ENCODE measurements at regions not wholly inside any gene's neighbourhood (a gene's known extent, or its start where the extent isn't known, plus 50 kb on each side); places are given as distances from the start of the nearest gene placed in this dataset.
"Not testable (repeated sequence)": the region's sequence is repeated elsewhere in the genome, so short reads cannot be mapped to it uniquely, and the experiment has no call there.

DNA sequence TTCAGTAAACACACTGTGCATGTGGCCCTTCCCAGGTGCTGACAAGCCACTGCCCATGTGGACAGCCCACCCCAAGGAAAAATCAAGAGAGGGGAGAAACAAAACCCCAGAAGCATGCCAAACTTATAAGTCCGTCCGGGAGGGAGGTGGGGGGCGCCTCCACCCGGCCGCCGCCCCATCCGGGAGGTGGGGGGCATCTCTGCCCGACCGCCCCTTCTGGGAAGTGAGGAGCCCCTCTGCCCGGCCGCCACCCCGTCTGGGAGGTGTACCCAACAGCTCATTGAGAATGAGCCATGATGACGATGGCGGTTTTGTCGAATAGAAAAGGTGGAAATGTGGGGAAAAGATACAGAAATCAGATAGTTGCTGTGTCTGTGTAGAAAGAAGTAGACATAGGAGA, 53.8 kb upstream of the C2CD4B start:
- DNase-seq: no peak

GRCh38 chr15:62219799-62220198, 54.7 kb upstream of the C2CD4B start:
- DNase-seq: peak; percentile 4

DNA sequence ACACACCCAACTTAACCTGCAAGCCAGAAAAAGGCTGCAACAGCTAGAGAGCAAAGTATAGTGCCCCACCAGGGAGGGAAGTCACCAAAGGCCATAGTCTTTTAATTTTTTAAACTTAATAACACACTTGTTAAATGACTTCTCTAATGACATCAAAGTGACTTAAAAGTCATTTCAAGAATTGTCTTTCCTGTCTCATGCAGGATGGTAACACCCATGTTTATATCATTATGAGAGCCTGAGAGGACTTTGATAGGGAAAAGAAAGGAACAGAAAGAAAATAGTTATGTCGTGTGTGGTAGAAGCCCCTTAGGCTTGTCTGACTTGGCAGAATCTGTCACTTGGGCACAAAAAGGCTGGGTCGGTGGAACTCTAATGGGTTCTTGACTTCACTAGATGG, 57.9 kb upstream of the C2CD4B start:
- no peak for DNase-seq

- DNase-seq: peak; percentile 16
Measured at GRCh38 chr15:62228604-62229003, 63.5 kb upstream of the C2CD4B start.

DNA sequence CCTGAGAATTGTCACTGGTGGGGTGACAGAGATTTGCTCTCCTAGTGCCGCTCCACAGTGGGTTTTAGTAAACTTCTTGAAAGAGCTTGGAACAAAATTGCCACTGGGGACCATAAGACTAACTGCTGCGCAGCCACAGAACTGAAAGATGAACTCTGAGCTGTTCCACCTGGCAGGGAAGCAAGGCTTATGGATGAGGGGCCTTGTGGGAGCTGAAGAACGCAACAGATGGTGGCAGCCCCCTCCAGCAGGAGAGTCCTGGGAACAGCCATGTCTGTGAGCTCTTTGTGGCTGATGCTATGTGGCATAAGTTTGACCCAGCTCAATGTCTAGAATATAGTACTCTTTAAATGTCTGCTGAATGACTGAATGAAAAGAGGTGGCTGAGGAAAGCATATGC, 66.8 kb upstream of the C2CD4B start:
- DNase-seq: no peak

DNA sequence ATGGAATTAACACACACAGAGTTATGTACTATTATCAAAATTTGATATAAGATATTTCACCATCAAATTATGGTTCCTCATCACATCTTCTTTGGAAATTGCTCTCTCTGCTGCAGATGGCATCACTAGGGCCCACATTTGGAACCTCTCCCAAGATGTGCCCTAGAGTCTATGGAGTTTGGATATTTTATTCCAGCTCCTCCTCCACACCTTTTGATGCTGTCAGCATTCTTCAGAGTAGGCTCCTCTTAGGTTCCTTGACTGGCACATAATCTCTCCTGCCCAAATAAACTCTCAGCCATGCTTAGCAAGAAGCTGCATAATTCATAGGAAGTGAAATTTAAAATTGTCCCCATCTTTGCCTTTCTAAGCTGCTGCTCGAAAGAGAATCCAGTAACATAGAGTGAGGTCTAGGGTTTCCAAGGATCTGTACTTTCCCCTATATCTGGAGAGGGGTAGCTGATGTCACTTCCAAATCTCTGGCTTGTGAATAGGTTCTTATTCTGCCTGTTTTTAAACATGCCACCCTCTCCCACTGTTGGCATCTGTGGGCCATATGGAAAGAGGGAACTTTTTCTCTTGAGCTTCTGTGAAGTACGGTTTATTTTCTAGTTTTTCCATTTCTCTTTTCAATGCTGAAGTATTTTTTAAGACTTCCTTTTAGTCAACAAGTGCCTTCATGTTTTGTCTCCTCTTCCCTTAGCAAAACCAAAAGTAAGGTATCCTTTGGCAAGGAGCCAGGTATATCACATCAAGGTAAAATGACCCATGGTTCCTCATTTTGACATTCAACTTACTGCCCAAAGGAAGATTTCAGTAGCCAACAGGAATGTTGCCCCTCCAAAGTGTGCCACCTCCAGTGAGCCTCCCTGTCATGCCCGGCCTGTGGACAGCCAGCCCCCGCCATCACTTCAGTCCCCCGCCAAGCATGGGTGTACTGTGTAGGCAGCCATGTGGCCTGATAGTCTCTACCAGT, 75.3 kb upstream of the C2CD4B start:
- DNase-seq: no peak

DNA sequence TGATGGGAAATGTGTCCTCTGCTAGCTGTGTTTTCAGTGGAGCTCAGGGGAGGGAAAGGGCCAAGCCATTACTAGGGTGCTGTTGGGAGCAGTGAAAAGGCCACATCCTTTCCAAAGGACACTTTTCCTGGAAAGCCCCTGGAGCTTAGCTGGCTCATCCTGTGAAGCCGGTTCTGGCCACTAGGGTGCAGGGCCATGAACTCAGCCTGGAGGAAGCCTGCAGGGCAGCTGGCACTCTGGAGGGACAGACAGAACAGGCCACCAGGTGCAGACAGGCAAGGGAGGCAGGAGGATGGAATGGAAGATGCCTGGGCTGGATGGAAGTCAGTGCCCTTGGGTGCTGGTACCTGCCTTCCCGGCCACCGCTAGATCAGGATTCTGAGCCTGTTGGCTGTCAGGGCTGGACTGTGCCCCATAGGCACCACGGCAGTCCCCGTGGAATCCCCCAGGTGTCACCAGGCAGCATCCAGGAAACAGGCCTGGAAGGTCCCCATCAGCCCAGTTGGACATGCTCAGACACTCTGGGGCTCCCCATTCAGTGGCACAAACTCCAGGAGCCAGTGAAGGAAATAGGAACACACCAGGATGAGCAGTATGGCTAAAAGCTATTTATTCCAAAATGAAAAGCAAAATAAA, 76.2 kb upstream of the C2CD4B start:
- DNase-seq: peak; percentile 4

DNA sequence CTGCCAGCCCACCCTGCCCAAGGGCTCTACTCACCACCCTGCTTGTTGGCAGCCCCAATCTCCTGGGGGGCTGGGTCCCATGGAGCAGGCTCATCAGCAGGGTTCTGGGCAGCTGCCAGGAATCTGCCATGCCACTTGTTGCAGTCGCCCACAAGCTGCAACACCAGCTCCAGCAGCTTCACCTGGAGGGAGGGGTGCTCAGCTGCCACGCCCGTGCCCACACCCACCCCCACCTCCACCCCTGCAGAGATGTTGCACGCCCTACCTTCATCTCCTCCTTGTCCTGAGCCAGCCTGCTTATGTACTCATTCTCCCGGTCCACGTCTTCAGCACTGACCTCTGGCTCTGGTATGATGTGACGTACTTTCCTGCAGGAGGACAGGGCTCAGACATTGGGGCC, 77.9 kb upstream of the C2CD4B start:
- no peak for DNase-seq

DNA sequence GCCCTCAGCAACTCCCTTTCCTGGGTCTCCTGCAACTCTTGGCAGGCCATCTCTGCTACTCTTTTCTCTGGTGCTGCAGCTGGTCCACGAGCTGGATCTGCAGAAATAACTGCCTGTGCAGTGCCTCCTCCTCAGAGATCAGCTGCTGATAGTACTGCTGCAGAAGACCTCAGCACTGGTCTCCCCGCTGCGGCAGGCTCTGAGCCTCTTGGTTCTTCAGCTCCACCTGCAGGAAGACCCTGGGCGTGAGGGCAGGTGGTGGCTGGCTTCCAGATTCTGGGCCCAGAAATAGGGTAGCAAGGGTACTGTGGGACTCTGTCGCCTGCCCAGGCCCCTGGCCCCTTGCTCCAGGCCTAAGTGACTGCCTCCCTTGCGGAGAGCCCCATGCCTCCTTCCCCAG, 79.7 kb upstream of the C2CD4B start:
- DNase-seq: no peak

DNA sequence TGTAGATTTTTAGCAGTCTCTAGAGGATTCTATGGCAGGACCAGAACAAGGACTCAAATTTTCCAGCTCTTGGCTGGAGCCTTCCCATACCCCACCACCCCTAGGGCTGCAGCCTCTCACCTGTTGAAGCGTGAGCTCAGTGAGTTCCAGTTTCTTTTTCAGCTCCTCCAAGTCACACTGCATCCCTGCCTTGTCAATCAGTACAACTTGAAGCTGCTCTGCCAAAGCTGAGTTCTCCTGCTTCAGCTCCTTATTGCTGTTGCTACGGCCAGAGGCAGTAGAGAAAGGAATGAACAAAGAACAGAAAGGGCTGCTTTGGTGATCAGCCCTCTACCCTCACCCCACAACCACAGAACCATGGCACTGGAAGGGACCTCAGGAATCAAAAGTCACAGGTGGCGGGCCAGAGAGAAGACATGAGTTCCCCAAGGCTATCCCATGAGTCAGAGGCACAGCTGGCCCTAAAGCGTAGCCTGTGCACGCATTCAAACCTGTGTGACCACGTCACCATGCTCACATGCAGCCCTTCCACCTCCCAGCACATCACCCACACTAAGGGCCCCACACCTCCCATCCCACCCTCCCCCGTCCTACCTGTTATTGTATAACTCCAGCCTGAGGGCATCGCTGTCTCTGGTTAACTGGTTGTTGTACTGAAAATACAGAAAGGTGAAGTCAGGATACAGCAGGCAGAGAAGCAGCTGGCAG, 83.3 kb upstream of the C2CD4B start:
- no peak for DNase-seq

- DNase-seq: no peak
Measured at GRCh38 chr15:62249501-62249900, 84.4 kb upstream of the C2CD4B start.

- no peak for DNase-seq
Measured at GRCh38 chr15:62250186-62250585, 85.1 kb upstream of the C2CD4B start.

- DNase-seq: no peak
Measured at GRCh38 chr15:62250978-62251377, 85.9 kb upstream of the C2CD4B start.

GRCh38 chr15:62253294-62253693, 88.2 kb upstream of the C2CD4B start:
- DNase-seq: no peak

GRCh38 chr15:62254137-62254934, 89.3 kb upstream of the C2CD4B start:
- peak; percentile 70 for DNase-seq

DNA sequence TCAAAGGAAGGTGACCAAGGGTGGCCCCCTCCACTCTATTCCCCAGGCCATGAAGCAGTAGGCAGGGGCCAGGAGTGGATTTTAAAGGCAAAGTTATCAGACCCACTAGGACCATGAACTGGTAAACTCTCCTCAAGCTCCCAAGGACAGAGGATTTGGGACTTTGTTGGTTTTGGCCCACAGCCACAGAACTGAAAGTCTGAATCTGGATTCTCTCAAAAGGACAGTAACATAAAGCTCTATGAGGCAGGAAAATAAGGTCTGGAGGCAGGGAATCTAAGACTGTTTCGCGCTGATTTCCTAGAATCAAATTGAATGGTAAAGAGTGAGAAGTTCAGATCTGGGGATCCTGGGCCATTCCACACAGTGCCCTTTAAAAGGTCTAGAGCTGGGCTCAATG, 91.3 kb upstream of the C2CD4B start:
- not testable (repeated sequence) for DNase-seq

- no peak for DNase-seq
Measured at GRCh38 chr15:62257996-62258521, 93.0 kb upstream of the C2CD4B start.

DNA sequence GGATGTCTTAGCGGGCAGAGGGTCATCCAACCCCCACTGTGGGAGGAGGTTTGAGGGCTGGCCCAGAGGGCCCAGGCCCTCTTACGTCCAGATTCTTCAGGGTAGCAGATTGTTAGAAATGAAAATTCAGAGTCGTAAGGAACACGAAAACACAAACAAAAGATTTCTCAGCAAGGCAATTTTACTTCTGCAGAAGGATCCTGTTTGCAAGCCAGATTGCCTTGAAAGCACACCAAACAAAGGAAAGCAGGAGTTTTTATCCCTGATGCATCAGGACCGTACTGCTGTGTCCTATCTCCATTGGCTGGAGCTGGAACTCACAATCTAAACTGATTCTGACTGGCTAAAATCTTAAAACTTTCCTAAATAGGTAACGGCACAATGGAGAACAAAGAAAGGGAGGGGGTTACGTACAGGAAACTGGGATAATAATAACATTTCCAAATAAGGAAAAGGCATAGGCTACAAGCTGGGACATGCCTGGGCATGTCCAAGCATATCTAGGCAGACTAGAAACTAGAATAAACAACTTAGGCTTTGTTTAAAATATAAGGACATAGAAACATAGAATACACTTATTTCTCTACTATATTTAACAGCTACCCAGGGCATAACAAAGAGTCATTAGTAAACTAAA, 97.3 kb upstream of the C2CD4B start:
- DNase-seq: no peak

- DNase-seq: no peak
Measured at GRCh38 chr15:62264196-62264595, 99.1 kb upstream of the C2CD4B start.

GRCh38 chr15:62269504-62269903, 104.4 kb upstream of the C2CD4B start:
- DNase-seq: peak; percentile 30

- no peak for DNase-seq
Measured at GRCh38 chr15:62270216-62270921, 105.3 kb upstream of the C2CD4B start.

Measured in OCI-M1 (cell line).